GM11168 (cell line): ENCODE measurements at regions not wholly inside any gene's neighbourhood (a gene's known extent, or its start where the extent isn't known, plus 50 kb on each side); places are given as distances from the start of the nearest gene placed in this dataset.
"Not testable (repeated sequence)": the region's sequence is repeated elsewhere in the genome, so short reads cannot be mapped to it uniquely, and the experiment has no call there.

Experiments used
- in situ Hi-C: fragments of 300-500 bp; cut with MboI; formaldehyde crosslinking; loops from one replicate; pipeline ENCODE4 v1.12.0; 2022; ENCODE audit warnings: low sequenced_read_pairs; ENCODE audit not compliant: unreplicated experiment

DNA sequence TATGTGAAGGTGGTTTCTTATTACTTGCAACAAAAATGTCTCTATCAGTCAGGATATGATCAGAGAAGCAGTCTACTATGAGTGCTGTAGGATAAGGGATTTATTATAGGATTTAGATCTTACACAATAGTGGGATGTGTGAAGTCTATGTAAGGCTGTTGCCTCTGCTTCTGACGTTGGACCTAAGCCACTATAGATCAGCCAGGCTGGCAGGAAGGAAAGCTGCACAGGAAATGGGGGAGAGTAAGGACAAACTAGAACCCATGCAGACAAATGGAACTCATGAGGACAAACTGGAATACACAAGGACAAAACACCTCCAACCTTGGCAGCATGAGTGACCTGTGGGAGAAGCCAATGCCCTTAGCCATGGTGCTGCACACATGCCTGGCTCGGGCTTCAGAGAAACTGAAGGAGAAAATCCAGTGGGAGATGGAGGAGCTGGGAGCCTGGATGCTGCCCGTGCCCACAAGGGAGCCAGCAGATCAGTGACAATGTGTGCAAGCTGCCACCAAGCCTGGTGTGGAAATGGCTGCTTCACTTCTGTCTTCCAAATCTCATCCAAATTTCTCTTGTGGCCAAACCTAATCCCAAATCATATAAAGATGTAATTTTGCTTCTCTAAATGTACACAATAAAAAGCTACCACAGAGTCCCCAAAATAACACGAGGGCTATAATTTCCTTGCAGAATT lies 147.0 kb upstream of the PCGF5 start:
- in situ Hi-C loops, result no loop called here

DNA sequence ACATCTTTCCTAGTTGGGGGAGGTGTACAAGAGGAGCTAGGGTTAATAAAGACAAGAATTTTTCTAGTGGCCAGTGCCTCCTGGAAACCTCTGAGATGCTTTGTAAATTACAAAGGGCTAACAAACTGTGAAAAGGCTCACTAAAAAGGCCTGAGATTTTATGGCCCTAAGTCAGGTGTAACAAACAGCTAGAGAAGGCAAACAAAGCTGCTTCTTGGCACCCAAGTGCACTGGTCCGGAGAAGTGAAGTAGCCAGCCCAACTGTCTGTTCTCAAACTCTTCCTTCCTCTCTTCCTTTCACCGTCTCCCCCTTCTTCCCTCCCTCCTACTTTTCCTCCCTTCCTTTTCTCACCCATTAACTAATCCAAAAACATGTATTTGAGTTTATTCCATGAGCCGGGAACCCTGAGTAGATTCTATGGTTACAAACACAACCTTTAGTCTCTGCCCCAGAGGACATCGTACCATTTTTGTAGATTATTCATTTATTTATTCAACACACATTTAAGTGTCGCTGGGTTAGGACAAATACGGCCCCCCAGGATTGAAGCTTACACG lies 143.4 kb upstream of the PCGF5 start:
- in situ Hi-C loops, result no loop called here

DNA sequence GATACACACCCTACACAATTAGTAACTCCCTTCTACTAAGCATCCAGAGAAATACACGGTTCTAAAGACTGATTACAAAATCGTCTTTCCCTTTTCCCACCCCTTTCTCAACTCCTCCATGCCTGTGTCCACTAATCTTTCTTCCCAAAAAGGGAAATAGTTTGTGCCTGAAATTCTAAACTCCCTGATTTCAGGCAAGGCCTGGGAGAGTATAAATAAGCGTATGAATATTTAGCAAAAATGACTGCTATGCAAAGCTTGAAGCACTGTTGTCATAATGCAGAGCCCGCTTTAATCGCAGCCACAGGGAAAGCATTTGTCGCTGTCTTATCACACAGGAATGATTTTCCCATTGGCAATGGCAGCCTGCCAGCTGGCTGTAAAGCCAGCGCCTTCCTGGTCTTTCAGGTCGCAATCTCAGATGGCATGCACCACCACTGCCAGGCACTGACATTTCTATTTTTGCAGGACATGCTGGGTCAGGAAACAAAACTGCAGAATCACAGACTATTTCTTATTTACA lies 142.9 kb upstream of the PCGF5 start:
- in situ Hi-C loops, result no loop called here

DNA sequence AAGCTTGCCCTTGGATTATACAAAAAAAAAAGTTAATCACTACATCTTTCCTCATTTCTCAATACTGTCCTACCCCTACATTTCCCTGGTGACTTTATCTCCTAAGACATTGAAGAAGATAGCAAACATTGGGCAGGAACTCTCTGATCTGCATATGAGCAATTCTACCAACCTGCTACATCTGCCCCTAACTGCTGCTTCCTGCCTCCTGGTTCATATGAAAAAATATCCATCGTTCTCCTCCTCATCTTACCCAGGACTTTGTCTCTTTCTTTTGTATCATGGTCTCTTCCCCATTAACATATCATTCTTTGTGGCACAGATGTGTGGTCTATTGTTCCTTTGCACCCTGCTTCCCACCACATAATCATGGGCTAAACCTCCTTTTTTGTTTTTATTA lies 139.7 kb upstream of the PCGF5 start:
- in situ Hi-C loops, result loop anchor here (10.0 kb wide), 1 partner anchor 174 kb away; no protein-coding TSS in a partner anchor

DNA sequence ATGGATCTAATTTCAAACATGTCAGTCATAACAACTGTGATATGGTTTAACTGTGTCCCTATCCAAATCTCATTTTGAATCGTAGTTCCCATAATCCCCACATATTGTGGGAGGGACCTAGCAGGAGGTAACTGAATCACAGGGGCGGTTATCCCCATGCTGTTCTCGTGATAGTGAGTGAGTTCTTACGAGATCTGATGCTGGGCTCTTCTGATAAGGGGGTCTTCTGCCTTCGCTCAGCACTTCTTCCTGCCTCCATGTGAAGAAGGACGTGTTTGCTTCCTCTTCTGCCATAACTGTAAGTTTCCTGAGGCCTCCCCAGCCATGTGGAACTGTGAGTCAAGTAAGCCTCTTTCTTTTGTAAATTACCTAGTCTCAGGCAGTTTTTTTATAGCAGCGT lies 138.0 kb upstream of the PCGF5 start:
- in situ Hi-C loops, result loop anchor here (10.0 kb wide), 1 partner anchor 172 kb away; no protein-coding TSS in a partner anchor

DNA sequence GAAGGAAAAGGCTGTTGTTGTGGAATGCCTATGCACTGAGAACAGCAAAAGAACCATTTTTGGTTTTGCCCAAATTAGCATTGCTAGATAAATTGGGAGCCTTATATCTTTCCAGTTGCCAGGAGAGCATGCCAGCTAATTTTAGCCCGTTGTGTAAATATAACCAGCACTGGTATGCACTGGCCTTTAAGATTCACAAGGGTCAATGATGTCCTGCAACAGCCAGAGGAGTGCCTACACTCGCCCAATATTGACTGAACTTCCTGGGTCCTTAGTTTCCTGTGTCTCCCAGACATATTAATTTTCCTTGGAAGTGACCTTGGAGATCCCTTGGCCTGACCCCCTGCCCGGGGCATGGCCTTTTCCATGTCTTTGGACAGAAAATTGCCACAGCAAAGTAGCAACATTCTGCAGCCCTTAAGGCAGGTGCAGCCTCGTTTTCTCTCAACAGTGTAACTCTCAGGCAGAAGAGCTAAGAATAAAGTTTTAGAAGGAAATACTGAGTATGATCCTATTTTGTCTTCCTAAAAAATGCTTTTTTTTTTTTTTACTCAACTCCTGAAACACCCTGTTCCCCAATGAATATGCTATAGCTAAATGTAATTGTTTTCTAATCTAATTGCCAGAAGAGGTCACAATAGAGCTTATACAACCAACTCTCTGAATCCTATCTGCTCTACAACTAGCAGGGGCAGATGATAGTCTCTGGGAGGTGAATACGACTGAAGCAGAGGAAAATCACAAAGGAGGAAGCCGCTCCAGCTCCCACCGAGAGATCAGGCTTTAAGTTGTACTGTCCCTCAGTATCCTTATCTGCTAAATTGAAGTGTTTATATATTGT lies 131.9 kb upstream of the PCGF5 start:
- in situ Hi-C loops, result loop anchor here (10.0 kb wide), 1 partner anchor 166 kb away; no protein-coding TSS in a partner anchor

DNA sequence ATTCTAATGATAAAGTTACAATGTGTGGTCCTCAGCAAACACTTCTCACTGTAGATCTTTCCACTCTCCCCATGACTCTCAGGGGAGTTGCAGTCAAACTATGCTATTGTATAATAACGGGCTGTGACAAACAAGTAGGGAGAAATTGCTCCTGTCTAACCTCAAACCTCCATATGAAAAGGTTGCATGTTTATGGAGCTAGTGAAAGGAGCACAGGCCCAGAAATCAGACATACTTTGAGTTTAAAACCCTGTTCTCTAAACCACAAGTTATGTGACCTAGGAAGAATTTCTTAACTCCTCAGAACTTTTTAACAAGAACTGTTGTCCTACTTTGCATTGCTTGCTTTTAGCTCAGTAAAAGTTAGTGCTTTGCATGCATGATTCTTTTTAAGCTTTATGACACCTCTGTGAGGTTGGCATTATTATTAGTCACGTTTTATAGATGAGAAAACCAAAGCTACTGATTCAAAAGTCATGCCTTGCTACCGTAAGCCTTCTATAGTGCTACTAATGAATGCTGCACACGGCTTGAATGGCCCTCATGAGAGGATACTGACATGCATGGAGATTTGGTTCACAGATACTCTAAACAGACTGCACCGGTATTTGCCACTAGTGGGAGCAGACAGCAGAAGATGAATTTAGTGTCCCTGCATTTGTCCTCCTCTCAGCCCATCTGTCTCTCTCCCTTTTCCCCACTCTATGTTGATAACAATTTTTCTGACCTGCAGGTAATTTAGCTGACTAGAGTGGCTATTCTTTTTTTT lies 129.5 kb upstream of the PCGF5 start:
- in situ Hi-C loops, result no loop called here

DNA sequence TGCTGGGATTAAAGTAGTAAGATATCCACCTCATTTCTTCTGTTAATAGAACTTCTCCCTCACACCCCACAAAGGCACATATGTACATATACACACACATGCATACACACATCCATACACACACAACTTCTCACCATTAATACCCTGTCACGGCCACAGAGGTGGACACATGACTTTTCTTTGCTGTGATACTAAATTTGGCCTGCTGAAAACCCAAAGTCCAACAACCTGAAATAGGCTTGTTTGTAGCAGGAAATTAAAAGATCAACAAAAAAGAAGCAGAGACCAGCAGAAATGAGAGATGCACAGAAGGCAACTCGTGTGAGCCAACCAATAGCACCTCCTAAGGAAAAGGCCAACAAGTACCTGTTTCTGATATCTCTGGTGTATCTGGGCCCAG lies 128.7 kb upstream of the PCGF5 start:
- in situ Hi-C loops, result no loop called here

DNA sequence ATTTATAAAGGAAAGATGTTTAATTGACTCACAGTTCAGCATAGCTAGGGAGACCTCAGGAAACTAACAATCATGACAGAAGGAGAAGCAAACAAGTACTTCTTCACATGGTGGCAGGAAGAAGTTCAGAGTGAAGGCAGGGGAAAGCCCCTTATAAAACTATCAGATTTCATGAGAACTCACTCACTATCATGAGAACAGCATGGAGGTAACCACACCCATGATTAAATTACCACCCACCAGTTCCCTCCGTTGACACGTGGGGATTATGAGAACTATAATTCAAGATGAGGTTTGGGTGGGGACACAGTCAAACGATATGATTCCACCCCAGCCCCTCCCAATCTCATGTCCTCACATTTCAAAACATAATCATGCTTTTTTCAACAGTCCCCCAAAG lies 124.2 kb upstream of the PCGF5 start:
- in situ Hi-C loops, result no loop called here

DNA sequence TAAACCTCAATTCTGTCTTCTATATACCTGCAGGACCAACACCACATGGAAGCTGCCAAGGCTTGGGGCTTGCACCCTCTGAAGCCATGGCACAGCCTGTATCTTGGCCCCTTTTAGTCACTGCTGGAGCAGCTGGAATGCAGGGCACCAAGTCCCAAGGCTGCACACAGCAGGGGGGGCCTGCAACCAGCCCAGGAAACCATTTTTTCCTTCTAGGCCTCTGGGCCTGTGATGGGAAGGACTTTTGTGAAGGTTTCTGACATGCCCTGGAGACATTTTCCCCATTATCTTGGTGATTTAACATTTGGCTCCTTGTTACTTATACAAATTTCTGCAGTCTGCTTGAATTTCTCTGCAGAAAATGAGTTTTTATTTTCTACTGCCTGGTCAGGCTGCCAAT lies 123.2 kb upstream of the PCGF5 start:
- in situ Hi-C loops, result no loop called here

DNA sequence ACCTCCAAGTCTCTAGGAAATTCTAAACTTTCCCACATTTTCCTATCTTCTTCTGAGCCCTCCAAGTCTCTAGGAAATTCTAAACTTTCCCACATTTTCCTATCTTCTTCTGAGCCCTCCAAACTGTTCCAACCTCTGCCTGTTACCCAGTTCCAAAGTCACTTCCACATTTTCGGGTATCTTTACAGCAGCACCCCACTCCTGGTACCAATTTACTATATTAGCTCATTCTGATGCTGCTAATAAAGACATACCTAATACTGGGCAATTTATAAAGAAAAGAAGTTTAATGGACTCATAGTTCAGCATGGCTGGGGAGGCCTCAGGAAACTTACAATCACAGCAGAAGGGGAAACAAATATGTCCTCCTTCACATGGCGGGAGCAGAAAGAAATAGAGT lies 122.4 kb upstream of the PCGF5 start:
- in situ Hi-C loops, result not testable (repeated sequence)

DNA sequence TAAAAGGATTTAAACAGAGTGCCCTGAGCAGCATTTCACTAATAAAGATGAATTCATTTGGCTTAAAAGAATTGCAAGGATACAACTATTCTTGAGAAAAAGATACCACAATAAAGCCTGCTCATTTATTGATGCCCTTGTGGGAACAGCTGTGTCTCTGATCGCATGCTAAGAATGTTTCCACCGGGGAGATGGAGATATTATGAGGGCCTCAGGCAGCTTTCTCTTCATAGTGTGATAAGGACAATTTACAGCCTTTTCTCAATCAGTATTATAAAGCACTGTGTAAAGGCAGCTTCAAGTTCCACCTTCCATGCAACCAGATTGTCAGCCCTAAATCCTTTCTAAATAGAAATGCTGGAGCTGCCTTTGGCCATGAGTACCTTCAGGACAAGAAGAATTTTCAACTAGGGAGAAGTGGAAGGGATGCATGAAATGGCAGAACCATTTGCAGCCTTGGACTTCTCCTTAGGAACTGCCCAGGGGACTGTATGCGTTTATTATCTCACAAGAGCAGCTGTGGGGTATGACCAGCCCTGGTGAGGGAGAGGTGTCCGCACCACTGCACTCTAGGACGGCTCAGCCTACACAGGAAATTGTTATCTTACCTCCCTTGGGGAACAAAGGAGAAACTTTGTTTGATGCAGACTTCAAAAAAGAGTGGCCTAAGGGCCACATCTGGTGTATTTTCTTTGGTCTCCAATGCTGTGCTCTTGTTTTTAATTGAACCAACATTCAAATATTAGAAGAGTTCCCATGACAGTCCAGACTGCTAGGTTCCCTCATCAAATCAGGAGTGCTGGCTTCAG lies 116.9 kb upstream of the PCGF5 start:
- in situ Hi-C loops, result no loop called here

DNA sequence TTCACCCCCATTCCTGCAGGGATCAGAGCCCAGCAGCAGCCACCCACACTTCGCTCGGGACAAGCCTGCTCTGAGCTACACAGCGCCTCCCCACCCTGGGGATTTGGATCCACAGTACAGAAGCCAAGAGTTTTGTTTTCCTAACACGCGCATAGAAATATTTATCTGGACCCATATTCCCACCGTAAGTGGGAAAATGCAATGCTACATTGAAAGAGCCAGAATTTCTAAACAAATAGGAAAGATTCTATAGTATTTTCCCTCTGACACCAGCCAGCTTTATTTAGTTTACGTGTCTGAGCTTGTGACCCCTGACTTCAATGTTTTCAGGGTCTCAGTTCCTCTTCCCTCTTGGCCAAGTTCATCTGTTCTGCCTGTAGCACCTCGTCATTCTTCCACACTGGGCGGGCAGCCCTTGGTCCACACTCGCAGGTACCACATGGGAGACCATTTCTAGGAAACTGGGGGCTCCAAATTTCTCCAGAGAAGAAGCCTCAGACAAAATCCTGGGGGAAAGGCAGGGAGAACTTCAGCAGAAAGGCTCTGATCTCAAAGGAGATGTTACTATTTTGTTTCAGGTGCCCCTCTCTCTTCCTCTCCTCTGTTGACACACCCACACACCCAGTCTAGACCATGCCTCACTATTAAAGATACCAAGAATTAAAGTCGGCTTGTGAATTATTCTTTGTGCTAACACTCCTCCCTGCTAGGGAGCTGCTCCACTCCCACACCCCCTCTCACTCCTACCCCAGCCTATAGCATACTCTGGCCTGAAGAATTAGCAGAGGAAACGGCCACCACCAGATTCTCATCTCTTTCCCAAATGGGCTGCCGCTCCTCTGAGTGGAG lies 116.0 kb upstream of the PCGF5 start:
- in situ Hi-C loops, result no loop called here

DNA sequence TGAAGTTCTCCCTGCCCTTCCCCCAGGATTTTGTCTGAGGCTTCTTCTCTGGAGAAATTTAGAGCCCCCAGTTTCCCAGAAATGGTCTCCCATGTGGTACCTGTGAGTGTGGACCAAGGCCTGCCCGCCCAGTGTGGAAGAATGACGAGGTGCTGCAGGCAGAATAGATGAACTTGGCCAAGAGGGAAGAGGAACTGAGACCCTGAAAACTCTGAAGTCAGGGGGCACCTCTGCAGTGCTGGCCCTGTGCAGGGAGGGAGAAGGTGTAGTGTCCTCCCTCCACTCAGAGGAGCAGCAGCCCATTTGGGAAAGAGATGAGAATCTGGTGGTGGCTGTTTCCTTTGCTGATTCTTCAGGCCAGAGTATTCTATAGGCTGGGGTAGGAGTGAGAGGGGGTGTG lies 115.2 kb upstream of the PCGF5 start:
- in situ Hi-C loops, result no loop called here

DNA sequence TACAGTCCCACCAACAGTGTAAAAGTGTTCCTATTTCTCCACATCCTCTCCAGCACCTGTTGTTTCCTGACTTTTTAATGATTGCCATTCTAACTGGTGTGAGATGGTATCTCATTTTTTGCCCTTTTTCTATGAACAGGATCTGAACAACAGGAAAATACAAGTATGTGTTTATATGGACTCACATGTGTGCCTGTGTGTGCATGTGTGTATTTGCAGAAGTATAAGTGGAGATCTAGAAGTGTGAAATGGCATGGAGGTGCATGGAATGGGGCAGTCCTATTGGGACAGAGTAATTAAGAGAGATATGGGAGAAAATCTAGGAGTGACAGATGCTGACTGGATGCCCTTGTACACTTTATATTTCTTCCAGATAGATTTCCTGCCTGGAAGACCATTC lies 111.6 kb upstream of the PCGF5 start:
- in situ Hi-C loops, result no loop called here

DNA sequence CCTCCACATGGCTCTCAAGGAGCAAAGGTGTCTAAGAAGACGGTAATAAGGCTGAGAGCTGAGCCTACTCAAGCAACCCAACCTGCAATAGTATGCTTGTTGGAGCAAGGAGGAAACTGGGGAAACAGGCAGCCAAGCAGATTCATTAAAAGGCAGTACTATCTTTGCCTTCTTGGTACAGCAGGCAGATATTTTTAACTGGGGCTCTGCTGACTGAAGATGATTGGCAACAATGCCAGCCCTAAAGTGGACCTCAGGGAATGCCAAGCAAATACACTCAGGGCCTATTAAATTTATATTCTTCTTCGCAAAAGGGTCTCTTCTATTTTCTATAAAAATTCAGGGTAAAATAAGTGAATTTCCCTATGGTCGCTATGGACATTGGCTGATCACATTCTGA lies 109.4 kb upstream of the PCGF5 start:
- in situ Hi-C loops, result no loop called here

DNA sequence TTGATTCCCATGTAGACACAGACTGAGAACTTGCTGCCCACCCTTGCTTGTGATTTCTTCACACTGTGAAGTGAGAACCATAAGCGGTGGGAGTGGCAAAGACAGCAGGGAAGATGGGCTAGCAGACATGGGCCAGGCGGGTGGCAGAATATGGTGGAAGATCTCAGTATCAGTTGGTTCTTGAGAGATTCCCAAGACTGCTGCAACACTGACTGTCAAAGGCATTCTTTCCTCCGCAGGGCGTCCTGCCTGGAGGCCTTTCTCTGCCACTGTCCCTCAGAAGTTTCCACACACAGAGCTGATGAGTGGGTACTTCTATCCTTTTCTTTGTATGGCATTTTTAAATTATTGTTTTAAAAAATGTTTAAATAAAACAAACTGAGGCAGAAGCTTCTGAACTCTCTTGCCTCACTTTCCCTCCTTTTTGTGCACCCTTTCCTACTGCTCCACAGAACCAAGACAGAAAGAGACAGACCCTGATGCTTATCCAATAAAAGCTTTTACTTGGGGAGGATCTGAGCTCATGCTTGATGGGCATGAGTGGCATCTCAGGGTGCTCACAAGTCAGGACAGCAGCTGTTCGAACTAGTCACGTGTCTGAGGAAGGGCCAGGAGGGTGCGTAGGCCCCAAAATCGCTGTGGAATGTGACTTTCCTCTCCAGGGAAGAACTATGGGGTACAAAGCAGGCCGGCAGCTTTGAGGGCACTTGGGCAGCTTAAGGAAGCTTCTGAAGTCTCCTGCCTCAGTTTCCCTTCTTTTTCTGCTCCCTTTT lies 104.7 kb upstream of the PCGF5 start:
- in situ Hi-C loops, result no loop called here

DNA sequence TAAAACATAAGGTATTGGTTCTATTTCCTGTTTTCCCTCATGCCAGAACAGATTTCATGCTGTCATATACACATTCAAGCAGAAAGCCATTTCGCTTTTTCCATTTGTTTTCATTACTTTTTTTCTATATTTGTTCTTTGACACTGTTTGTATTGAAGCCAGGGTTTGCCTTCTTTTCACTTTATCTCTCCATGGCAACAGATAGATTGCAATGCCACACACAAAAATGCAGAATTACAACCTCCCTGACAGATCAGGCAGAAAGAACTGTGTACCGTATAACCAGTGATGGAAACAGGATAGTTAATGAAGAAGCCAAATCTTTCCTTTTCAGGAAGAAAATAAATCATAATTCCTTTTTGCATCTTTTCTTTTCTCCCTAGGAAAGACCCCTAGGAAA lies 103.0 kb upstream of the PCGF5 start:
- in situ Hi-C loops, result no loop called here
